ENCODE measurements at regions not wholly inside any gene's neighbourhood (a gene's known extent, or its start where the extent isn't known, plus 50 kb on each side); places are given as distances from the start of the nearest gene placed in this dataset.
A peak's percentile ranks its signal among the peaks of the same experiment; 100 is the strongest.

DNA sequence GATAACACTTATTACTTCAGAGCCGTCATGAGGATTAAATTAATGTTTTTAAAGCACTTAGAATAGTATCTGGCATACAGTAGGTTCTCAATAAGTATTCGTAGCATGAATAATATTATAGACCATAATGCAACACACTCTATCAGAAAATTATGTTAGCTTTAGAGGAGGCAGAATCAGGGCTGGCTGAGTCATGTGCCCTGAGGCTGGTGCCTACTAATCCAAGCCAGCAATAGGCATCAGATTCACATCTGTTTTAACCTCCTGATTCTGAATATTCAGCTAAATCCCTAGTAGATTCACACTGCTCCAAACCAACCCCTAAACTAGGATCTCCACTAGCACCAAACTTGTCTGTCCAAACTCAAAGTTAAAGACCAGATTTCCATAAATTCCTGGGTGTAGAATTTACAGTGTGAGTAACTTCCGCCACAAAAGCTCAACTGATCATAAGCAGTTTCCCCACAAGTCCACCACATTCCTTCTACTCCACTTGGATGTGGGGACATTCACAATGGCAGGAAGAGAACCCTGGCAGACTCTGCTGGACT is 170.0 kb upstream of the DAPK1 start:
- TF ChIP-seq, protein P1, sequence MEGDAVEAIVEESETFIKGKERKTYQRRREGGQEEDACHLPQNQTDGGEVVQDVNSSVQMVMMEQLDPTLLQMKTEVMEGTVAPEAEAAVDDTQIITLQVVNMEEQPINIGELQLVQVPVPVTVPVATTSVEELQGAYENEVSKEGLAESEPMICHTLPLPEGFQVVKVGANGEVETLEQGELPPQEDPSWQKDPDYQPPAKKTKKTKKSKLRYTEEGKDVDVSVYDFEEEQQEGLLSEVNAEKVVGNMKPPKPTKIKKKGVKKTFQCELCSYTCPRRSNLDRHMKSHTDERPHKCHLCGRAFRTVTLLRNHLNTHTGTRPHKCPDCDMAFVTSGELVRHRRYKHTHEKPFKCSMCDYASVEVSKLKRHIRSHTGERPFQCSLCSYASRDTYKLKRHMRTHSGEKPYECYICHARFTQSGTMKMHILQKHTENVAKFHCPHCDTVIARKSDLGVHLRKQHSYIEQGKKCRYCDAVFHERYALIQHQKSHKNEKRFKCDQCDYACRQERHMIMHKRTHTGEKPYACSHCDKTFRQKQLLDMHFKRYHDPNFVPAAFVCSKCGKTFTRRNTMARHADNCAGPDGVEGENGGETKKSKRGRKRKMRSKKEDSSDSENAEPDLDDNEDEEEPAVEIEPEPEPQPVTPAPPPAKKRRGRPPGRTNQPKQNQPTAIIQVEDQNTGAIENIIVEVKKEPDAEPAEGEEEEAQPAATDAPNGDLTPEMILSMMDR (IDR thresholded peaks at IDR 0.05), result no peak
- Histone ChIP-seq H3K27me3 (ENCODE audit: control insufficient read depth, insufficient read depth, low read length) (no peaks in the 10 kb centered on the region), H3K9ac (no peak overlapping the region), H3K27ac (no peak overlapping the region), H3K9me3 (ENCODE audit: control insufficient read depth, low read length) (no peaks in the 10 kb centered on the region), H3K4me1 (no peaks in the 10 kb centered on the region), H3K36me3 (ENCODE audit: control insufficient read depth, insufficient read depth, low read length) (no peaks in the 10 kb centered on the region), H3K4me2 (ENCODE audit: low read length) (no peak overlapping the region), H3K4me3 (ENCODE audit: low read depth, low read length) (no peak overlapping the region), H3K79me2 (no peaks in the 10 kb centered on the region), H2AFZ (no peak overlapping the region)

DNA sequence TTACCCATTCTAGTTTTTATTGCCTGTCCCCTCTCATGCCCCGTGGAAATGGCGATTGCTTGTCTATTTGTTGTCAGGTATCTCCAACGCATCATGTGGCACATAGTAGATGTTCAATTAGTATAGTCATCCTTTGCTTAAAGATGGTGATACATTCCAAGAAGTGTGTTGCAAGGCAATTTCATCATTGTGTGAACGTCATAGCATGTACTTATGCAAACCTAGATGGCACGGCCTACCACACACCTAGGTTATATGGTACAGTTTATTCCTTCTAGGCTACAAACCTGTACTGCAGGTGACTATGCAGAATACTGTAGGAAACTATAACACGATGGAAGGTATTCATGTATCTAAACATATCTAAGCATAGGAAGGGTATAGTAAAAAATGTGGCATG is 163.9 kb upstream of the DAPK1 start:
- TF ChIP-seq, protein P1 (IDR thresholded peaks at IDR 0.05), result no peak
- H3K9me3 ChIP-seq (ENCODE audit: control insufficient read depth, low read length), result no peaks in the 10 kb centered on the region
- no peak overlapping the region for H3K4me2 ChIP-seq (ENCODE audit: low read length)
- H3K36me3 ChIP-seq (ENCODE audit: control insufficient read depth, insufficient read depth, low read length), result no peaks in the 10 kb centered on the region
- no peaks in the 10 kb centered on the region for H3K79me2 ChIP-seq
- no peak overlapping the region for H3K4me3 ChIP-seq (ENCODE audit: low read depth, low read length)
- H3K27me3 ChIP-seq (ENCODE audit: control insufficient read depth, insufficient read depth, low read length), result no peaks in the 10 kb centered on the region
- H3K27ac ChIP-seq, result no peak overlapping the region
- no peak overlapping the region for H2AFZ ChIP-seq
- no peak overlapping the region for H3K9ac ChIP-seq
- no peaks in the 10 kb centered on the region for H3K4me1 ChIP-seq

DNA sequence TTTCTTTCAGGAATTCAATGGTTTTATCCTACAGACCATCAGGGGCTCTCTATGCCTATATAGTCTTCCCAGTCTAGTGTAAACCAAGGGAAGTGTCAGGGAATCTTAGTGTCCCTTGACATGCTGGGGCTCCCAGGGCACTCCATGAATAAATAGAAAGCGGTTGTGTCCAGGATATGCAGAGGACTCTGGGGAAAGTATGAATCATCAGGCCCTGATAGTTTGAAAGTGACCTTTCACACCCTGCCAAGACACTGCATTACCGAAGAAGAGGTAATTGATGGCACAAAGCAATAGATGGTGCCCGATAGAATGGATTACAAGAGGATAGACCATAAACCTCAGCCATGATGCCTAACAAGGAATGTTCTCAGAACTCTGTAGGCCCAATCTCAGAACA is 163.3 kb upstream of the DAPK1 start:
- H3K27ac ChIP-seq, result no peak overlapping the region
- no peaks in the 10 kb centered on the region for H3K4me1 ChIP-seq
- H3K36me3 ChIP-seq (ENCODE audit: control insufficient read depth, insufficient read depth, low read length), result no peaks in the 10 kb centered on the region
- H2AFZ ChIP-seq, result no peak overlapping the region
- no peaks in the 10 kb centered on the region for H3K79me2 ChIP-seq
- no peak overlapping the region for H3K4me2 ChIP-seq (ENCODE audit: low read length)
- H3K4me3 ChIP-seq (ENCODE audit: low read depth, low read length), result no peak overlapping the region
- H3K9me3 ChIP-seq (ENCODE audit: control insufficient read depth, low read length), result no peaks in the 10 kb centered on the region
- H3K9ac ChIP-seq, result no peak overlapping the region
- H3K27me3 ChIP-seq (ENCODE audit: control insufficient read depth, insufficient read depth, low read length), result no peaks in the 10 kb centered on the region
- TF ChIP-seq, protein P1 (IDR thresholded peaks at IDR 0.05), result no peak

DNA sequence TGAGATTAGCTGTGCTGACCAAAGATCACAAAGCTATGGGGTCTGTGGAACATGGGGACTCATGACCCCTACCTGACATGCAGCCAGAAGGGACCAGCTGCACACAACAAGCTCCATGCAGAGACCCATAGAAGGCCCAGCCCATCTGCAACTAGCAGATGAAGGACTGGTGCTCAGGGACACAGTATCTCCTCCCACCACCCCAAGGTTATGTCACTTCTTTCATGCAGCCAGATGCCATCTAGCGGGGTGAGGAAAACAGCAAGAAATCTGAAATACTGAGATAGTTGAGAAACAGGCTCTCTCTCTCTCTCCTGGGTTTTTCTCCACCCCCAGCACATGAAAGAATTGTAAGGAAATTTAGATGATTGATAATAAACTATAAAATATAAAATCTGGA is 161.3 kb upstream of the DAPK1 start:
- Histone ChIP-seq H2AFZ (no peak overlapping the region), H3K4me2 (ENCODE audit: low read length) (no peak overlapping the region), H3K9ac (no peak overlapping the region), H3K27ac (no peak overlapping the region), H3K27me3 (ENCODE audit: control insufficient read depth, insufficient read depth, low read length) (no peaks in the 10 kb centered on the region), H3K4me3 (ENCODE audit: low read depth, low read length) (no peak overlapping the region), H3K4me1 (no peaks in the 10 kb centered on the region), H3K9me3 (ENCODE audit: control insufficient read depth, low read length) (no peaks in the 10 kb centered on the region), H3K79me2 (no peaks in the 10 kb centered on the region), H3K36me3 (ENCODE audit: control insufficient read depth, insufficient read depth, low read length) (no peaks in the 10 kb centered on the region)
- TF ChIP-seq, protein P1 (IDR thresholded peaks at IDR 0.05), result no peak

DNA sequence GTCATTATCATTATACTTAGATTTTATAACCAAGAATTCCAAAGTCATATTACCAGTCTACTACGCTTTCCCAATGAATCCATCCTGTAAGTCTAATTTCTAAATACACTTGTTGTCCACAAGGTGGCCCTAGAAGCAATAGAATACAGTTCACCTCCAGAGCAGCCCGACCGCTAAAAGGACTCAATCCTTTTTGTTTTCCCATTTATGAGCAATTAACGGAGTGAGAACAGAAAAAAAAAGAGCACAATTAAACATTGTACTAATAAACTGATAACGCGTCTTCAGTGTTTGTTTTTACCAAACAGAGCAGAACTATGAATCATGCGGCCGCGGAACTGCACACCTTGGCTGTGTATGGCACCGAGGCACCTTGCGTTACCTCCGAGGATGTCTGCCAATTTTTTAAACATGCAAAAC is 160.7 kb upstream of the DAPK1 start:
- no peaks in the 10 kb centered on the region for H3K9me3 ChIP-seq (ENCODE audit: control insufficient read depth, low read length)
- H3K4me1 ChIP-seq, result no peaks in the 10 kb centered on the region
- H3K4me2 ChIP-seq (ENCODE audit: low read length), result peak overlapping the region; percentile 85
- H3K36me3 ChIP-seq (ENCODE audit: control insufficient read depth, insufficient read depth, low read length), result no peaks in the 10 kb centered on the region
- TF ChIP-seq, protein P1 (IDR thresholded peaks at IDR 0.05), result peak; percentile 66
- H3K27ac ChIP-seq, result no peak overlapping the region
- H2AFZ ChIP-seq, result peak overlapping the region; percentile 69
- peak overlapping the region; percentile 38 for H3K4me3 ChIP-seq (ENCODE audit: low read depth, low read length)
- H3K27me3 ChIP-seq (ENCODE audit: control insufficient read depth, insufficient read depth, low read length), result no peaks in the 10 kb centered on the region
- H3K9ac ChIP-seq, result no peak overlapping the region
- H3K79me2 ChIP-seq, result no peaks in the 10 kb centered on the region
